HG03139 (cell line): ENCODE measurements at regions not wholly inside any gene's neighbourhood (a gene's known extent, or its start where the extent isn't known, plus 50 kb on each side); places are given as distances from the start of the nearest gene placed in this dataset.
"Not testable (repeated sequence)": the region's sequence is repeated elsewhere in the genome, so short reads cannot be mapped to it uniquely, and the experiment has no call there.

Experiments
- ATAC-seq: cut with Tn5 transposase; IDR thresholded peaks from one replicate; pipeline ENCODE4 v1.9.1; 2021; ENCODE audit not compliant: unreplicated experiment

DNA sequence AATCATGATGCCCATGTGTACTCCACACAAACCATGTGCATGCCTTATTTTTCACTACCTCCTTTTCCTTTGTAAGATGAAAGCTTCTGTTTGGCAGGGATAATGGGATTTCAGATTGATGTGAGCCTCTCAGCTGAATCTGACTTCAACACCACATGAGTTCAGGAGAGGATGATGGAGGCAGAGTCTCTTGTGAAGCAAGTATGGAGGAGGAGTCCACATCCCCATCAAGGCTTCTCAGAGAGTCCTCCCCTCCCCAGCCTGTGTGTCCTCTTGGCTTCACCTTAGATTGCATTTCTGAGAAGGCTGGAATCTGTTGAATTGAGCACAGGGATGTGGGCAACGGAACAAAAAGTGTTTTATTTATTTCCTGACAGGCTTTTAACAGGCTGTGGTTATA is 370.4 kb downstream of the FAT3 start:
- no peak for ATAC-seq

DNA sequence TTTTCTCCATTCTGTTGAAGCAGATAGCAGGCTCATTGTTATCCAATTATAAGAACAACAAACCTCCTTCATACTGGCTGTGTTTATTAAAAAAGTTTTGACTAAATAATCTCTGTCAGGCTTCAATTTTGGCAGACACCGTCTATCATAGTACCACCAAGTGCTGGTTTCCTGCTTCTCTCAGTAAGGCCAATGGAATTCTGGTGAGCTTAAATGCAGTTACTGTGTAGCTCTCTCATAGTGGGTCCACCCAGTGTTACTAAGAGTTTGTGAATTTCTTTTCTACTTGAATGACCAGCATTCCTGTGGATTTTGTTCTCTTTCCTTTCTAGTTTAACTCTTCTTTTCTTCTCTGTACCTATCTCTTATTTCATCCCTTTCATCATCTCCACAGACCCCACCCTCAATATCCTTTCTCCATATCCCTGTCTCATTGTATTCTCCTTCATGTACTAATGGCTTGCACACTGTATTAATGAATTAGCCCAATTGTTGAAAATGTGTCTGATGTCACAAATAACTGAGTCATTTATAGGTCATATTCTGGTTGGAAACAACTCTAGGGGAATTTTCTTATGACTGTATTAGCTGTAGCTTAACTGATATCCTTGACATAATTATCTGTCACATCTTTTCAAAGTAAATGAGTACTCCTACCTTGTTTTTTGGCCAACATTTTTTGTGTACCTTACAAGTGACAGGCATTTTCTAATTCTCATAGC is 372.1 kb downstream of the FAT3 start:
- no peak for ATAC-seq

DNA sequence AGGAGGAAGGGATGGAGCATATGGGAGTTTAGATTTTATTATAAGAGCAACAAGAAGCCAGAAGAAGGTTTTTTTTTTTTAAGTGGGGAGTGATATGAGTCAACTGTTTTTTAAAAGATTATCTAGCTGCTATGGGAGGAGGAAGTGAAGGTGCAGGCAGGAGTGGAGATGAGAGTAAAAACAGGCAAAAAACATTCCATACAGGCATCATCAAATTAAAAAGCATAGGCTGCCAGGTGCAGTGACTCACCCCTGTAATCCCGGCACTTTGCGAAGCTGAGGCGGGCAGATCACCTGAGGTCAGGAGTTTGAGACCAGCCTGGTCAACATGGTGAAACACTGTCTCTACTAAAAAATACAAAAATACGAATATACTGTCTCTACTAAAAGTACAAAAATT is 368.4 kb upstream of the MTNR1B start:
- ATAC-seq: no peak

- ATAC-seq: no peak
Measured at GRCh38 chr11:92605667-92606066, 363.8 kb upstream of the MTNR1B start.

DNA sequence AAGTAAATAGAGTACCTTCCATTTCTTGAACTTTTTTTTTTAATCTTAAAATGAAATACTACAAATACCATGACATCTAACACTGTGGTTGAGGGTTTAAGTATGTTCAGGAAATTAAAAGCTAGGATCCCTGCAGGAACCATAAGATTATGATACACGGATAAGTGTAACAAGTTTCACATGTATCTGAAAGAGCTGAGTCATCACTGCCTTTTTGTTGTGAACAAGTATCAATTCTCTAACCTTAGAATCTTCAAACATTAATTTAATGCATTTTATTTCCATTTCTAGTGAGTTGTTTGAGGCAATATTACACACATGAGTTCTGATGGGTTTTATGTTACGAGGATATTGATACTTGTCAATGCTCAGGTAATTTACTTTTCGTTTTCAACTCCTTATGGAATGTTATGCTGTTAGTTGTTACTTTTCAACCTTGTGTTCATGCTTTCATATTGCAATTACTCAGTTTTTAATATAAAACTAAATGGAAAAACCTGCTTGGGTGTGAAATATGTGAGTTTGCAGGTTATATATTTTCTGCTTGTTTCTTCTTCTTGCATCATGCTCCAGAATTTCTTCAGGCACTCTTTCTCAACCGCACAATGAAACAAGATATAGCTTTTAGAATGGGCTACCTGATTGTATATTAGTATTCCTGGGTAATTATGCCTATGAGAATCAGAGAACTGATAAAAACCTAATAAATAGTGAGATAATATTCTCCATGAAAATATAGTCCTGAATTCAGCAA is 361.3 kb upstream of the MTNR1B start:
- no peak for ATAC-seq

DNA sequence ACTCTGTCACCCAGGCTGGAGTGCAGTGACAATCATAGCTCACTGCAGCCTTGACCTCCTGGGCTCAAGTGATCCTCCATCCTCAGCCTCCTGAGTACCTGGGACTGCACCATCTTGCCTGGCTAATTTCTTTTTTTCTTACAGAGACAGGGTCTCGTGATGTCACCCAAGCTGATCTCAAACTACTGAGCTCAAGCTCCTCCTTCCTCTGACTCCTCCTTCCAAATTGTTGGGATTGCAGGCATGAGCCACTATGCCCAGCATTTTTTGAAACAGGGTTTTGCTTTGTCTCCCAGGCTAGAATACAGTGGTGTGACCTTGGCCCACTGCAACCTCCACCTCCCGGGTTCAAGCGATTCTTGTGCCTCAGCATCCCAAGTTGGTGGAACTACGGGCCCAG is 358.3 kb upstream of the MTNR1B start:
- ATAC-seq: no peak

DNA sequence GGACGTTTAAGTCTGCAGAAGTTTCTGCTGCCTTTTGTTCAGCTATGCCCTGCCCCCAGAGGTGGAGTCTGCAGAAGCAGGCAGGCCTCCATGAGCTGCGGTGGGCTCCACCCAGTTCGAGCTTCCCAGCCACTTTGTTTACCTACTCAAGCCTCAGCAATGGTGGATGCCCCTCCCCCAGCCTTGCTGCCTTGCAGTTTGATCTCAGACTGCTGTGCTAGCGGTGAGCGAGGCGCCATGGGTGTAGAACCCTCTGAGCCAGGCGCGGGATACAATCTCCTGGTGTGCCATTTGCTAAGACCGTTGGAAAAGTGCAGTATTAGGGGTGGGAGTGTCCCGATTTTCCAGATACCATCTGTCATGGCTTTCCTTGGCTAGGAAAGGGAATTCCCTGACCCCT is 351.4 kb upstream of the MTNR1B start:
- not testable (repeated sequence) for ATAC-seq

GRCh38 chr11:92623055-92623454 is 346.4 kb upstream of the MTNR1B start:
- no peak for ATAC-seq

DNA sequence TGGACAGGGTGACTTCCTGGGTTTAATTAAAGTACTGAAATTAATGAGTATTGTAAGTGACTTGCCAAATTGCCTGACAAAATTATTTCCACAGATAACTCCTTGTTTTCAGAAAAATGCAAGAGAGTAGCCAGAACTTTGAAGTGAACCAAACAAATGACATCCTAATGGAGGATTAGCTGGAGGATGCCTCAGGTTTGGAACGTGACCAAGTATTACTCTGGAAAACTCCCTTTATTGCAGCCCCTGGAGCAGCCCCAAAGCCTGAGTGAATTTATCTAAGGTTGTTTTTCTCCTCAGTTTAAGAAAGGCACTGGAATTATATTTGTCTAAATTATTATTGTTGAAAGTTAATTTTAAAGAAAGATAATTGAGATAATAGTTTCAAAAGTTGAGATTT is 343.6 kb upstream of the MTNR1B start:
- ATAC-seq: no peak

- ATAC-seq: no peak
Measured at GRCh38 chr11:92626624-92627023, 342.8 kb upstream of the MTNR1B start.

DNA sequence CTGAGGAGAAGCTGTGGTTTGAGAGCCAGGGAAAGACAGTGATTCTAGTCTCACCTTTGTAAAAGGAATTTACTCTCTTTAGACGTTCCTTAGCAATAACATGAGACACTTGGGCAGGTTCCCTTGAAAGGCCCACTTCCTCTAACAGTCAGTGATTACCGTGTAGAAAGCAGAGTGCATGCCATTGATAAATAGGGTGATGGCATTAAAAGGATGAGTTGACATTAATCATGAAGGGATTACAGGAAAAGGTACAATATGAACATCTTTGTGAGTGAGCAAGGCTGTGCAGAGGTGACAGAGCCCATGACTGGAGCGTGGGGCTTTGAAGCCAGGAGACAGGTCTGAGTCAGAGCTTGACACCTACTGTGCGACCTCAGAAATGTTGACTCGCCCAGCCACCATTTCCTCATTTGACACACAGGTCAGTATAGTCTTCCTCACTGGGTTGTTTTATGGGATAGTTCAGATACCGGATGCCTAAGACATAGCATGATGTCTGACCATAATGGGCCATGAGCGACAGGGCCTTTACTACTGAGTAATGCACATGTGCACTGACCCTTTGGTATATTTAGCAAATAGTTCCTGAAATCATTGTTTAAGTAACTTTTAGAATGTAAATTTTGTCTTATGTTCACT is 341.7 kb upstream of the MTNR1B start:
- no peak for ATAC-seq

- ATAC-seq: no peak
Measured at GRCh38 chr11:92628401-92629292, 340.8 kb upstream of the MTNR1B start.

GRCh38 chr11:92632495-92632894 is 337.0 kb upstream of the MTNR1B start:
- no peak for ATAC-seq

DNA sequence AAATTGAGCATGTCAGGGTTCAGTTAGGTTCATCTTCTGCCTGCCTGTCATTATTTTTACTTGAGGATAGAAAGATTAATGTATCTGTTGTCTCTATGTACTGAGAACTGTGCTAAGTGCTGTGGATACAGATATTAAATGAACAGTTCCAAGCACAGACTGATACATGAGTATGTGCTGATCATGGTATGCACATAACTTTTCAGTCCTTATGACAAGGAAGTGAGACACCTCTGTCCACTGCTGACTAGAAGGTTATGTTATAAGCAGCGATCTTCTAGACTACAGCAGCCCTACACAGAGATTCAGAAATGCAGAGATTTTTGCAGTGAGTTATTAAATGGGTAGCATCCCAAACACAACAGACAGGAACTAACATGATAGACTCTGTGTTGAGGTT is 335.6 kb upstream of the MTNR1B start:
- no peak for ATAC-seq

DNA sequence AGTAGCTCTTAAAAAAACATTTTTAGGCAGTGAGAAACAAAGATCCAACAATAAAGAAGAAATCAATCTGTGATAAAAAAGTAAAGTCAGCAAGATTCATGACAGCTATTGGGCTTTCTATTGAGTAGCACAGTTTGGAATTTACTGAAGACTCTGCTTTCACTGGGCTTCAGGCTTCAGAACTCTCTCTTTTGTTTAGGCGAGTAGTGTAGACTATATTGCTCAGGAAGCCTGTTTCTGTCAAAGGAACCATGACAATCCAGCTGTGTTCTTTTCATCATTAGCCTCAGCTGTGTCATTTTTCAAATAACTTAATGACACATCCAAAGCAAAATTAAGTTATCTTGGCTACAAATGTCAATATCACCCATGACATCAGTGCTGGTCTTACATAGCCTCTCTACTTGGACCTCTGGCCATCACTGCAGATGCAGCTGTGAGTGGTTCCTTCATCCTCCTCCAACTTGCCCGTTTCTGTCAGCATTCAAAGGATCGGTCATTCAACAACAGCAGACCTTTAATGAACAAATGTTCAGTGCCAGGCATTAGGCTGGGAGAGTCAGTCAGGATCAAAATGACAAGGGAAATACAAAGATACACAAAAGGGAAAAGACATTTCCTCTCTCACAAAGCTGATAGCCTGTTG is 332.8 kb upstream of the MTNR1B start:
- ATAC-seq: no peak

DNA sequence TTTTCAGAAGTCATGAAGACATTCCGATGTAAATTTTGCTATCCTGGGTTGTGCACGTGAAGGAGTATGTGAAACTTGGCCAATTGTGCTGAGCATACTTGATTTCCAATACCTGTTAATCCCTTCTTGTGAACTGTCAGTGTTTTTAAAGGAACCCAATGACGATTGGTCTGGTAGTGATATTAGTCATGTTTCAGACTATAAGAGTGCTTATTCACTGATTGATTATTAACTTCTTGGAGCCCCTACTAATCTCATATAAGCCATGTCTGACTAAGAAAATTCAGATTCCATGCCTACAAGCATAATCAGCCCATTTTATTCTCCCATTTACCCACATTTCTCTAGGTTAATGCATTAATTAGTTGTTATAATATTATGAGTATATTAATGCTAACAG is 330.8 kb upstream of the MTNR1B start:
- ATAC-seq: no peak

DNA sequence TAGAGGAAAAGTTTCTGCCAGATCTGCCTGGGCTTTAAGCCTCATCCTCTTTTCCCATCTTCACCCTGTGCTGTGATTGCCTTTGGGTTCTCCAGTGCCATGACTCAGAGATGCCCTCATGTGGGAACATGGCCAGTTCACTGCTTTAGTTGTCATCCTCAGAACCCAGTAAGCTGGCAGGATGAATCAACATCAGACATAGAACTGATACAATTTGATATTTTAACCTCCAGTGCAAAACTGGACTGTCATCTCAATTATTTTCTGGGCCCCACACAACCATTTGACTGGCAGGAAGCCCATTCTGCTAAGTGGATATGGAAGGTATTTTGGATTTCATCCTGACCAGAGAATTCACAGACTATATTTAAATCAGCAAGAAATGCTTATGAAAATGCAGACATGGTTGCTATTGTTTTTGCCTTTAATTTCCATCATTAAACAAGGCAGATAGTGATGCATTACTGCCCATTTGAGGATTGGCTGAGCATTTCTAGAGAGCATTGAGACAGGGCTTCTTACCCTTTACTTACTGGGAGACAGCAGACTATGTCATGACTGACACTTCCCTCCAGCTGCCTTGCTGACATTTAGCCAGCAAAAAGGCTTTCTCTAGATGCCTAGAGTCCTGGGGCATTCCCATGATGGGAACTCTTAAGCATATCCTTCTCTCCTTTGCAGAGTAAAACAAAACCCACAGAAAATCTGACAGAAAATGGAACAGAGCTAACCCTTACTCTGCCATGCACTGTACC is 327.1 kb upstream of the MTNR1B start:
- no peak for ATAC-seq

GRCh38 chr11:92643827-92644226 is 325.6 kb upstream of the MTNR1B start:
- no peak for ATAC-seq

DNA sequence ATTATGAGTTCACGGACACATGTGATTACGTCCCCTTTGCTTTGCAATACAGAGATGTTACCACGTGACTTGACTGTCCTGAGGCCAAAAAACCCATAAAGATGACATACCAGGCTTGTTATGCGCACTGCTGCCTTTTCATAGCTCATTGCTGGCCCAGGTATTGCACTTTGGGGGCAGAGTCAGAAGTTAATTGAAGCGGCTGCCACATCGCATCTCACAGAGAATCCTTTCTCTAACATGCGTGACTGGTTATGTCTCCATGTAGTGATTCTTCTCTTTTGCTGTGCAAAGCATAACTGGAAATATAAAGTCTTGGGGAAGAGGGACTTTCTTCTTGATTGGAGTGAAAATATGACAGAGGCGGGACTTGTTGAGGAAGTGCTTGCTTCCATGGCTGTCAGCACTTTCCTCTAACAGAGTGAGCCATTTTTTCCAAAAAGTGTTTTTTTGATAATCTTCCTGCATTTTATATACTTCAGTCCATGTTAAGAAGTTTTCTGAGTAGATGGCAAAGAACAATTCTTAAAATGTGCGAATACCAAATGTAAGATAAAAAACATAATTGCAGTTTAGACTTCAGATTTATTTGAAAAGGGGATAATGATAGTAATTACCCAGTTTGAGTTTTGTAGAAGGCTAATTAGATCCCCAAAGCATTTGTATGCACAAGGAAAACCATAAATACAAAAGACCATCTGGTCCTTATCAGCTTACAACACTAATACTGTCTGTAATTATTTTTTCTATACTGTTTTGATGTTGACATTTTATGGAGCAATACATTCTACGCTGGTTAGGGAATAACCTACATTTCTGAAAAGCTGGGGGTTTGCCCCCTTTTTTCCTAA is 324.6 kb upstream of the MTNR1B start:
- no peak for ATAC-seq
